GM23248 (cell line): ENCODE measurements at regions not wholly inside any gene's neighbourhood (a gene's known extent, or its start where the extent isn't known, plus 50 kb on each side); places are given as distances from the start of the nearest gene placed in this dataset.

ENCODE experiments used
- DNase-seq: peaks from one replicate; pipeline ENCODE4 v3.0.0-alpha.2; 2015
- H2AFZ ChIP-seq: fragments of 200-600 bp; sonication (generic); 2 replicates; pipeline ENCODE4 v1.6.1; 2016; ENCODE audit warnings: antibody characterized with exemption
- H3F3A ChIP-seq: fragments of 200-600 bp; sonication (generic); 2 replicates; pipeline ENCODE4 v1.6.1; 2016; ENCODE audit warnings: mild to moderate bottlenecking, antibody characterized with exemption, mixed run types; ENCODE audit not compliant: insufficient read depth
- H3K27ac ChIP-seq: fragments of 200-600 bp; sonication (generic); 2 replicates; pipeline ENCODE4 v1.5.1; 2016; ENCODE audit warnings: mild to moderate bottlenecking
- H3K27me3 ChIP-seq: fragments of 200-600 bp; sonication (generic); replicated peaks from 2 replicates; pipeline ENCODE4 v1.6.1; 2016; ENCODE audit warnings: mild to moderate bottlenecking; ENCODE audit not compliant: insufficient read depth
- H3K36me3 ChIP-seq: fragments of 200-600 bp; sonication (generic); 2 replicates; pipeline ENCODE4 v1.6.1; 2016; ENCODE audit warnings: low read depth, mild to moderate bottlenecking
- H3K4me1 ChIP-seq: fragments of 200-600 bp; sonication (generic); 2 replicates; pipeline ENCODE4 v1.6.1; 2016; ENCODE audit warnings: mild to moderate bottlenecking; ENCODE audit not compliant: insufficient read depth
- H3K4me2 ChIP-seq: fragments of 200-600 bp; sonication (generic); one replicate; pipeline ENCODE4 v1.6.1; 2016; ENCODE audit warnings: mild to moderate bottlenecking; ENCODE audit not compliant: unreplicated experiment
- H3K4me3 ChIP-seq: fragments of 200-600 bp; sonication (generic); 2 replicates; pipeline ENCODE4 v1.5.1; 2016; ENCODE audit warnings: mild to moderate bottlenecking
- H3K79me2 ChIP-seq: fragments of 200-600 bp; sonication (generic); 2 replicates; pipeline ENCODE4 v1.6.1; 2016; ENCODE audit warnings: mild to moderate bottlenecking; ENCODE audit not compliant: insufficient read depth
- H3K9ac ChIP-seq: fragments of 200-600 bp; sonication (generic); 2 replicates; pipeline ENCODE4 v1.6.1; 2016; ENCODE audit warnings: mild to moderate bottlenecking
- H3K9me2 ChIP-seq: fragments of 200-600 bp; sonication (generic); 2 replicates; pipeline ENCODE4 v1.6.1; 2016; ENCODE audit warnings: mixed run types, mild to moderate bottlenecking, moderate library complexity; ENCODE audit not compliant: insufficient read depth
- H3K9me3 ChIP-seq: fragments of 200-600 bp; sonication (generic); one replicate; pipeline ENCODE4 v1.6.1; 2017; ENCODE audit warnings: low read depth
- H4K20me1 ChIP-seq: fragments of 200-600 bp; sonication (generic); 2 replicates; pipeline ENCODE4 v1.6.0; 2016; ENCODE audit not compliant: insufficient read depth
- EZH2 ChIP-seq: fragments of 200-600 bp; sonication (generic); IDR thresholded peaks from 2 replicates; pipeline ENCODE4 v1.6.1; 2018; ENCODE audit warnings: antibody characterized with exemption, mild to moderate bottlenecking; ENCODE audit not compliant: insufficient read depth, poor library complexity, severe bottlenecking
- EZH2phosphoT487 ChIP-seq: fragments of 200-600 bp; sonication (generic); IDR thresholded peaks from 2 replicates; pipeline ENCODE4 v1.6.1; 2018; ENCODE audit warnings: antibody characterized with exemption, moderate library complexity, mild to moderate bottlenecking, low read depth; ENCODE audit not compliant: insufficient read depth
- WGBS, 2 experiments: methylation state at CpG; one replicate each; pipeline ENCODE4 v1.1.6; 2015 to 2017; ENCODE audit warnings: low lambda C conversion rate in 2 of 2, low coverage in 1 of 2; ENCODE audit errors: missing lambda C conversion rate in 2 of 2; 5-methylcytosine and 5-hydroxymethylcytosine counted together
- in situ Hi-C: fragments of 300-500 bp; cut with MboI; formaldehyde crosslinking; loops from 2 replicates; pipeline ENCODE4 v1.15.0; 2020

DNA sequence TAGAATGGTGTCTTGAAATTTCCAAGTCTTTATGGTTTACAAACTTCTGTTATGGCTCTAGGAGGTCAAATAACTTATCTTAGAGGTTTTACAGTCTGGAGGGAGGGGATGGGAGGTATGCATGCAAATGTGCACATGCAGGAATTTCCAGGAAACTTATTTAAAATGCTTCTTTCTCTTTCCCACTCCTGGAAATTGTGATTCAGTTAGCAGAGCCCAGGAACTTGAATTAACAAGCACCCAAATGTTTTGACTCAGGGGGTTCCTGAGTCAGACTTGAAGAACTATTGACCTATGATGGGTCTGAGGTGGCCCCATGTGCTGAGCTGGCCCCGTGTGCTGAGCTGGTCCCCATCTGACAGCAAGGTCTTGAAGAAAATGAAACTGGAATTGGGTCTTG is 669.4 kb downstream of the INHBA start:
- Histone ChIP-seq H2AFZ (no peak overlapping the region), H3K27me3 (no peaks in the 10 kb centered on the region), H3K4me1 (peaks cover 4% of the 10 kb centered on the region), H3K79me2 (no peaks in the 10 kb centered on the region), H3K27ac (no peak overlapping the region), H3K9me3 (no peaks in the 10 kb centered on the region), H3K4me2 (no peak overlapping the region), H3K9ac (no peak overlapping the region), H3K9me2 (no peaks in the 10 kb centered on the region), H4K20me1 (no peaks in the 10 kb centered on the region), H3K36me3 (no peaks in the 10 kb centered on the region), H3K4me3 (no peak overlapping the region), H3F3A (peaks cover 16% of the 10 kb centered on the region)
- DNase-seq: peak; percentile 42
- 26 to 44% methylated on average over 1 of the region's 1 CpG for WGBS, 2 experiments
- in situ Hi-C loops: no loop called here
- TF ChIP-seq EZH2phosphoT487 (no peak), EZH2 (no peak)

DNA sequence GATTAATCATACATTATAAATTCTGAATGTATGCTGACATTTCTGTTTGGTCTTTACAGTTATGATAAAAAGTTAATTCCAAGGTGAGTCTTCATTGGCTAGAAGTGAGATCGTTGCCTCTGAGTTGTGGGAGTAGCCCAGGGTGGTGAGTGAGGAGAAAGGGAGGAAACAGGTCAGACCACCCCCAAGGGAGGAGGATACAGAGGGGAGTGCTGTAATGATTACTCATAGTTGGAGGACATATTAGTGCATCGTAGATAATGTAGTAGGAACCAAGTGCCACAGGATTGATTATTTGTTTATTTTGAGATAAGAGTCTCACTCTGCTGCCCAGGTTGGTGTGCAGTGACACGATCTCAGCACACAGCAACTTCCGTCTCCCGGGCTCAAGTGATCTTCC is 672.2 kb downstream of the INHBA start:
- 76 to 78% methylated on average over 5 of the region's 5 CpGs for WGBS, 2 experiments
- H3K9me2 ChIP-seq: no peaks in the 10 kb centered on the region
- H3K9ac ChIP-seq: no peak overlapping the region
- no peak for DNase-seq
- H3K27ac ChIP-seq: no peak overlapping the region
- in situ Hi-C loops: no loop called here
- H3F3A ChIP-seq: peaks cover 32% of the 10 kb centered on the region
- no peak overlapping the region for H2AFZ ChIP-seq
- no peaks in the 10 kb centered on the region for H3K9me3 ChIP-seq
- peaks cover 20% of the 10 kb centered on the region for H3K4me1 ChIP-seq
- no peaks in the 10 kb centered on the region for H3K79me2 ChIP-seq
- no peak overlapping the region for H3K4me3 ChIP-seq
- no peaks in the 10 kb centered on the region for H3K36me3 ChIP-seq
- no peaks in the 10 kb centered on the region for H4K20me1 ChIP-seq
- H3K4me2 ChIP-seq: no peak overlapping the region
- no peak for TF ChIP-seq EZH2
- TF ChIP-seq EZH2phosphoT487: no peak
- no peaks in the 10 kb centered on the region for H3K27me3 ChIP-seq

DNA sequence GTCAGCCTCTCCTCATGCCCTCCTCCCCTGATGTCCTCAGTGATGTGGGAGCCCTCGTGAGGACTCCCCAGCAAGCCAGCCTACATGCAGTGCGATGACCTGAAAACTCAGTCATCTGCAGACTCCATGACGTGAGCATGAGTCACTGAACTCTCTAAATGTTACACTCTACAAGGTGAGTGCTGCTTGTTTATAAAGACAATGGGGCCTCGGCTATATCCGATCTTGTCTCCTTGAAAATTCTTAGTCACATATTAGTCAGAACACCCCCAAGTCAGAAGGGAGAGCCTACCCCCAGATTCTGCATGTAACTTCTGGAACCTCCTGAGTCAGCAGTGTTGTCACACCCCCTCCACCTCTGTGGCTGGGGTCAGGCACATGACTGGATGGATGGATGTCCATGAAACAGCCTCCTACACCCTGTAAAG is 673.8 kb downstream of the INHBA start:
- Histone ChIP-seq H3K4me2 (no peak overlapping the region), H3K27ac (peak overlapping the region; percentile 68), H3K36me3 (no peaks in the 10 kb centered on the region), H3K9ac (no peak overlapping the region), H4K20me1 (no peaks in the 10 kb centered on the region), H3F3A (peaks cover 32% of the 10 kb centered on the region), H2AFZ (no peak overlapping the region), H3K4me1 (peaks cover 20% of the 10 kb centered on the region), H3K79me2 (no peaks in the 10 kb centered on the region), H3K4me3 (no peak overlapping the region), H3K9me2 (no peaks in the 10 kb centered on the region), H3K9me3 (no peaks in the 10 kb centered on the region), H3K27me3 (no peaks in the 10 kb centered on the region)
- WGBS, 2 experiments: 0 to 2% methylated on average over 5 of the region's 5 CpGs
- in situ Hi-C loops: no loop called here
- TF ChIP-seq EZH2: no peak
- no peak for TF ChIP-seq EZH2phosphoT487
- peak; percentile 97 for DNase-seq

DNA sequence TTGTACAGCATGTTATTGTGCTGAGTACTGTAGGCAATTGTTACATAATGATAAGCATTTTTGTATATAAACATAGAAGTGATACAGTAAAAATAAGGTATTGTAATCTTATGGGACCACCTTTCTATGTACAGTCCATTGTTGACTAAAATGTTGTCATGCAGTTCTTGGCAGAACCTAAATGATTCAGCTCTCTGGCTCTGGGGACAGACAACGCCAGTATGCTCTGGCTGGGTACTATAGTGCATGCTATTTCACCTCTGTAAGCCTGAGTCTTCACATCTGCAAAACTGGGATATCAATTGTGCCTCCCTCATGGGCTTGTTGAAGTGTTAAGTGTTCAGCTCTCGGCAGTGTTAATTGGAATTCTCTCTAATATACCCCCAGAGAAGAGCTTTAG is 674.3 kb downstream of the INHBA start:
- TF ChIP-seq EZH2phosphoT487 (no peak), EZH2 (no peak)
- H3K27me3 ChIP-seq: no peaks in the 10 kb centered on the region
- H3K79me2 ChIP-seq: no peaks in the 10 kb centered on the region
- H3K9ac ChIP-seq: 0 out of 2 replicates have a peak overlapping the region, but pooled peaks have one; percentile 9
- peak overlapping the region; percentile 68 for H3K27ac ChIP-seq
- H3K36me3 ChIP-seq: no peaks in the 10 kb centered on the region
- in situ Hi-C loops: no loop called here
- peaks cover 20% of the 10 kb centered on the region for H3K4me1 ChIP-seq
- DNase-seq: peak; percentile 54
- peaks cover 32% of the 10 kb centered on the region for H3F3A ChIP-seq
- no peak overlapping the region for H3K4me3 ChIP-seq
- peak overlapping the region; percentile 36 for H3K4me2 ChIP-seq
- 30 to 44% methylated on average over 2 of the region's 2 CpGs for WGBS, 2 experiments
- no peaks in the 10 kb centered on the region for H3K9me2 ChIP-seq
- H2AFZ ChIP-seq: no peak overlapping the region
- H4K20me1 ChIP-seq: no peaks in the 10 kb centered on the region
- no peaks in the 10 kb centered on the region for H3K9me3 ChIP-seq

DNA sequence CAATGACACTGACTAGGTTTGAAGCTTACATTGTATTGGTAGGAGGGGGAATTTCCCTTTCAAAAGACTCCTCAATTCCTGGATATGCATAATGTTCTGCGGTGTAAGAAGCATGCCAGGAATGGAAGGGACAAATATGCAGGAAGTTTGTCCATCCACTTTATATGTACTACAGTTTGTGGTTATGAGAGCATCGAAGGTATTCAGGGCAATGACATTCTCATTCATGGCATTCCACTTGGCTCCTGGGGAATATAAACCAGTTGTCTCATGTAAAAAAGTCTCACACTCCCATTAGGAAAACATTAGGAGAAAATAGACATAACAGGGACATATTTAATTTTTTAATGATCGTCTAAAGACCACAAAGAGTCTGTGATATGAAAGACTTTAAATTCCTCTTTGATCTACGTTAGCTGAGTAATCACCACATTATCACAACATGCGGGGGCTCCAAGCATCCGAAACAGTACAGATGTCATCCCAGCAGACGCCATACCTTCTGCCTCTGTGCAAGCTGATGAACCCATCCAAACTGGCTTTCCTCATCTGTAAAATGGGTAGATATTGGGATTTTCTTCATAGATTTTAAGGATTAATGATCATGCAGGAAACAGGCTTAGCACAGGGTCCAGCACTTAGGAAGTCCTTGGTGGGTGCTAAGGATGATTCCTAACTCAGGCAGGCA is 675.3 kb downstream of the INHBA start:
- Histone ChIP-seq H3K27ac (peak overlapping the region; percentile 68), H3K9me3 (no peaks in the 10 kb centered on the region), H2AFZ (no peak overlapping the region), H3K9me2 (no peaks in the 10 kb centered on the region), H3K4me2 (no peak overlapping the region), H3F3A (peaks cover 32% of the 10 kb centered on the region), H4K20me1 (no peaks in the 10 kb centered on the region), H3K9ac (no peak overlapping the region), H3K4me3 (no peak overlapping the region), H3K4me1 (peaks cover 20% of the 10 kb centered on the region), H3K27me3 (no peaks in the 10 kb centered on the region), H3K79me2 (no peaks in the 10 kb centered on the region), H3K36me3 (no peaks in the 10 kb centered on the region)
- peak; percentile 93 for DNase-seq
- WGBS, 2 experiments: 7 to 13% methylated on average over 7 of the region's 7 CpGs
- no peak for TF ChIP-seq EZH2
- TF ChIP-seq EZH2phosphoT487: peak; percentile 92
- in situ Hi-C loops: no loop called here
